K562 (cell line): ENCODE measurements at regions not wholly inside any gene's neighbourhood (a gene's known extent, or its start where the extent isn't known, plus 50 kb on each side); places are given as distances from the start of the nearest gene placed in this dataset.

ENCODE experiments used
- ATAC-seq: fragments of 200-7000 bp; cut with Tn5 transposase; 3 replicates; pipeline ENCODE4 v1.9.1; 2020; ENCODE audit warnings: moderate library complexity
- BruUV-seq: library from RNA; stranded (reverse); fragments of 400-500 nt; replicated peaks from 2 replicates; lab custom pipeline; 2021; lab: Mats Ljungman, UMichigan
- CTCF ChIA-PET: fragments of 300-600 bp; formaldehyde crosslinking; extraction: SDS; loops from one replicate; lab custom pipeline; 2021; ENCODE audit warnings: low intra/inter-chr PET ratio; lab: Yijun Ruan, JAX
- POLR2A ChIA-PET: fragments of 300-600, 350-650 bp; sonication (Branson Sonifier 250); formaldehyde crosslinking; extraction: SDS; loops from one replicate; lab custom pipeline; 2021; ENCODE audit warnings: antibody characterized with exemption, inconsistent platforms; lab: Yijun Ruan, JAX
- DNase-seq, 4 experiments: peaks; one replicate each; pipeline versions ENCODE4 v3.0.0 to v3.0.0-alpha.2; 2011 to 2018; ENCODE audit warnings: low spot score in 3 of 4, mixed read lengths in 3 of 4; ENCODE audit errors: extremely low read depth in 1 of 4
- FAIRE-seq: peaks from 2 replicates; lab custom pipeline; 2011; peaks lifted over from hg19 to GRCh38; lab: Jason Lieb, UNC
- H2AFZ ChIP-seq: 2 replicates; pipeline ENCODE4 v1.6.0; 2011; ENCODE audit warnings: low read depth, low read length, control low read depth, inconsistent platforms
- H3K27ac ChIP-seq: fragments of 200-600 bp; 3 replicates; pipeline ENCODE4 v1.8.0; 2011; ENCODE audit warnings: low read depth, mild to moderate bottlenecking, control low read depth, inconsistent platforms, low read length, moderate library complexity, mixed read lengths; ENCODE audit errors: extremely low read depth
- H3K27me3 ChIP-seq, 2 experiments: fragments of 300-600 bp in 1 of 2; 2 replicates in 1 of 2; 3 replicates in 1 of 2; pipeline versions ENCODE4 v1.6.0 to v1.8.0; 2011; ENCODE audit warnings: inconsistent platforms in 2 of 2, low read length in 2 of 2, mild to moderate bottlenecking in 1 of 2, mixed read lengths in 1 of 2, moderate library complexity in 1 of 2; ENCODE audit not compliant: control insufficient read depth in 2 of 2, insufficient read depth in 2 of 2
- H3K36me3 ChIP-seq: fragments of 300-600 bp; 3 replicates; pipeline ENCODE4 v1.8.0; 2011; ENCODE audit warnings: mild to moderate bottlenecking, low read length, inconsistent platforms; ENCODE audit not compliant: control insufficient read depth, insufficient read depth
- H3K4me1 ChIP-seq, 2 experiments: fragments of 200-600 bp in 1 of 2; replicated peaks in 1 of 2; 2 replicates in 1 of 2; 3 replicates in 1 of 2; pipeline versions ENCODE4 v1.5.1 to v1.8.0; 2011; ENCODE audit warnings: inconsistent platforms in 2 of 2, low read length in 2 of 2, mild to moderate bottlenecking in 1 of 2, mixed read lengths in 1 of 2, moderate library complexity in 1 of 2; ENCODE audit not compliant: control insufficient read depth in 2 of 2, insufficient read depth in 2 of 2
- H3K4me2 ChIP-seq: 2 replicates; pipeline ENCODE4 v1.6.1; 2011; ENCODE audit warnings: low read length, control low read depth, inconsistent platforms, mixed read lengths; ENCODE audit not compliant: insufficient read depth
- H3K4me3 ChIP-seq: fragments of 200-600 bp; sonication (generic), shearing (Covaris generic); 2 replicates; pipeline ENCODE4 v1.5.1; 2016; ENCODE audit warnings: control low read depth, inconsistent platforms
- H3K79me2 ChIP-seq: fragments of 200-600 bp; 3 replicates; pipeline ENCODE4 v1.8.0; 2011; ENCODE audit warnings: low read length, inconsistent platforms; ENCODE audit not compliant: control insufficient read depth, insufficient read depth
- H3K9ac ChIP-seq, 2 experiments: 2 replicates each; pipeline versions ENCODE4 v1.6.0 to v1.6.1; 2011; ENCODE audit warnings: low read depth in 2 of 2, low read length in 2 of 2, control low read depth in 1 of 2, inconsistent platforms in 1 of 2, mild to moderate bottlenecking in 1 of 2, mixed read lengths in 1 of 2; ENCODE audit not compliant: insufficient read depth in 1 of 2
- H3K9me1 ChIP-seq: one replicate; pipeline ENCODE4 v1.6.0; 2011; ENCODE audit warnings: inconsistent platforms, mild to moderate bottlenecking, low read length, moderate library complexity; ENCODE audit not compliant: control insufficient read depth, insufficient read depth
- H3K9me3 ChIP-seq: replicated peaks from 2 replicates; pipeline ENCODE4 v1.5.1; 2011; ENCODE audit warnings: low read depth, low read length, inconsistent platforms; ENCODE audit not compliant: control insufficient read depth, insufficient read depth
- H4K20me1 ChIP-seq: replicated peaks from 2 replicates; pipeline ENCODE4 v1.6.1; 2011; ENCODE audit warnings: low read length, inconsistent platforms, mixed read lengths; ENCODE audit not compliant: control insufficient read depth, insufficient read depth
- MITF ChIP-seq: IDR thresholded peaks from 2 replicates; pipeline ENCODE4 v1.6.1; 2014; ENCODE audit warnings: antibody characterized with exemption
- PATZ1 ChIP-seq: fragments of 250-450 bp; sonication (Bioruptor Pico); IDR thresholded peaks from 2 replicates; pipeline ENCODE4 v1.5.0; 2020; ENCODE audit warnings: mild to moderate bottlenecking, borderline replicate concordance
- PYGO2 ChIP-seq: fragments of 450-650 bp; IDR thresholded peaks from 2 replicates; pipeline ENCODE4 v1.6.1; 2016; ENCODE audit warnings: mild to moderate bottlenecking, missing genetic modification characterization, moderate library complexity, missing compliant biosample characterization
- RBM25 ChIP-seq: fragments of 200-400 bp; formaldehyde crosslinking; IDR thresholded peaks from 2 replicates; pipeline ENCODE4 v1.6.1; 2018; ENCODE audit warnings: low read length, low read depth, moderate library complexity; ENCODE audit not compliant: severe bottlenecking
- SMAD4 ChIP-seq: fragments of 250-450 bp; sonication (Bioruptor Pico); conservative IDR thresholded peaks from 2 replicates; pipeline ENCODE4 v1.8.0; 2021; ENCODE audit warnings: inconsistent platforms, mild to moderate bottlenecking, moderate library complexity
- ZNF239 ChIP-seq: fragments of 250-450 bp; sonication (Bioruptor Pico); IDR thresholded peaks from 2 replicates; pipeline ENCODE4 v1.4.0; 2020; ENCODE audit warnings: mild to moderate bottlenecking
- ZNF436 ChIP-seq: fragments of 250-450, 450-650 bp; sonication (Bioruptor Pico); formaldehyde crosslinking; IDR thresholded peaks from 2 replicates; pipeline ENCODE4 v1.7.0; 2020; ENCODE audit warnings: mild to moderate bottlenecking
- ZNF76 ChIP-seq: fragments of 250-450 bp; sonication (Bioruptor Pico); IDR thresholded peaks from 2 replicates; pipeline ENCODE4 v1.4.0; 2020; ENCODE audit warnings: mild to moderate bottlenecking, moderate library complexity, borderline replicate concordance
- WGBS: fragments of 100-300 bp; shearing (Covaris generic); methylation state at CpG from one replicate; pipeline ENCODE4 v1.1.6; 2016; ENCODE audit warnings: low coverage, mixed read lengths; ENCODE audit not compliant: insufficient coverage; ENCODE audit errors: missing lambda C conversion rate; 5-methylcytosine and 5-hydroxymethylcytosine counted together
- in situ Hi-C: fragments of 300-500 bp; cut with MboI; formaldehyde crosslinking; loops from 4 replicates; pipeline ENCODE4 v1.15.0; 2018; ENCODE audit warnings: inconsistent platforms, mixed read lengths
- intact Hi-C: fragments of 100-400 bp; cut with micrococcal nuclease; formaldehyde crosslinking; loops from 2 replicates; pipeline ENCODE4 v1.14.2; 2022

DNA sequence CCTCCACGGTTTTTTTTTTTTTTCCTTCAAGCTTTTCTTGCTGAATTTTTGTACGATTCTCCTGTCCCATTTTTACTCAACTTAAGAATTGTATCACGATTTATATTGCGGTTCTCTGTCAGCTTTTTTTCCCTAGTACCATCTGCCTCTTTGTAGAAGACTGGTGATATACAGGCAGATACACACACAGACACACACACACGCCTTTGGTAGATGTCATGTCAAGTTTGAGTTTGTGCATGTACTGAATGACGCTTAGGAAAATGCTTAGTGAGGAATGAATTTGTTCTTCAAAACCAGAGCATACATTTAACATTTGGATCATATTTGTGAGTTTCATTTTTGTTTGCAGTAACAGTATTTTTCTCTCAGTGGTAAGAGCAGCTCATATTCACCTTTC is 82.0 kb upstream of the MBNL2 start (continued):
- TF ChIP-seq MITF (no peak), PYGO2 (tag) (no peak), PATZ1 (CRISPR knock-in tag) (no peak), ZNF239 (CRISPR knock-in tag) (no peak)

- H3K9me1 ChIP-seq: no peaks in the 10 kb centered on the region
- H4K20me1 ChIP-seq: no peaks in the 10 kb centered on the region
- no peaks in the 10 kb centered on the region; a peak in 2 of 5 replicates for H3K4me1 ChIP-seq
- in situ Hi-C loops: no loop called here
- no peaks in the 10 kb centered on the region for H3K36me3 ChIP-seq
- no peaks in the 10 kb centered on the region for H3K27me3 ChIP-seq
- no peak for DNase-seq
- H3K27ac ChIP-seq: no peak overlapping the region
- ChIA-PET CTCF (no interaction called here), POLR2A (interaction anchor here (1.0 kb wide), 1 partner anchor 9 kb away, joined by 3 read pairs; no protein-coding TSS in a partner anchor)
- H3K9me3 ChIP-seq: no peaks in the 10 kb centered on the region
- intact Hi-C loops: no loop called here
- TF ChIP-seq ZNF76 (CRISPR knock-in tag) (no peak), RBM25 (no peak), ZNF436 (CRISPR knock-in tag) (no peak), SMAD4 (CRISPR knock-in tag) (no peak)
- no peaks in the 10 kb centered on the region for H3K79me2 ChIP-seq
- 32% methylated on average over 2 of the region's 3 CpGs for WGBS
- no peak overlapping the region for H3K4me2 ChIP-seq
- H2AFZ ChIP-seq: no peak overlapping the region
- BruUV-seq: no TSS peak
- no peak for ATAC-seq
- no peak for FAIRE-seq
- H3K4me3 ChIP-seq: no peak overlapping the region
- H3K9ac ChIP-seq: no peak overlapping the region
Measured at GRCh38 chr13:97140611-97141010, 81.5 kb upstream of the MBNL2 start.
